OCI-LY7 (cell line): ENCODE measurements at regions not wholly inside any gene's neighbourhood (a gene's known extent, or its start where the extent isn't known, plus 50 kb on each side); places are given as distances from the start of the nearest gene placed in this dataset.

ENCODE experiments used
- BruUV-seq: library from RNA; stranded (reverse); fragments of 400-500 nt; replicated peaks from 2 replicates; lab custom pipeline; 2021; lab: Mats Ljungman, UMichigan
- CTCF ChIA-PET: fragments of 300-600 bp; sonication (Branson Sonifier 250); formaldehyde crosslinking; loops from one replicate; lab custom pipeline; 2022; ENCODE audit warnings: antibody characterized with exemption; ENCODE audit not compliant: unreplicated experiment; lab: Charles Lee
- POLR2A ChIA-PET: fragments of 300-600 bp; sonication (Branson Sonifier 250); formaldehyde crosslinking; loops from one replicate; lab custom pipeline; 2022; ENCODE audit warnings: antibody characterized with exemption; lab: Charles Lee
- DNase-seq: peaks from one replicate; pipeline ENCODE4 v3.0.0-alpha.2; 2015; ENCODE audit warnings: low spot score
- H2AFZ ChIP-seq: fragments of 200-600 bp; sonication (generic), shearing (Covaris generic); 2 replicates; pipeline ENCODE4 v1.6.1; 2014; ENCODE audit warnings: mild to moderate bottlenecking, antibody characterized with exemption, low read length, moderate library complexity
- H3K27ac ChIP-seq: fragments of 200-600 bp; sonication (generic); 2 replicates; pipeline ENCODE4 v1.5.1; 2014; ENCODE audit warnings: mixed run types, low read depth, mild to moderate bottlenecking, moderate library complexity, low read length, inconsistent platforms; ENCODE audit not compliant: poor library complexity, severe bottlenecking
- H3K36me3 ChIP-seq: fragments of 200-600 bp; sonication (generic); 2 replicates; pipeline ENCODE4 v1.6.1; 2014; ENCODE audit warnings: mild to moderate bottlenecking, antibody characterized with exemption, low read length, moderate library complexity, mixed read lengths; ENCODE audit not compliant: insufficient read depth
- H3K4me1 ChIP-seq: fragments of 200-600 bp; sonication (generic); 2 replicates; pipeline ENCODE4 v1.5.1; 2014; ENCODE audit warnings: mild to moderate bottlenecking, low read length; ENCODE audit not compliant: insufficient read depth, poor library complexity, severe bottlenecking
- H3K4me2 ChIP-seq: fragments of 200-600 bp; sonication (generic); 2 replicates; pipeline ENCODE4 v1.6.1; 2014; ENCODE audit warnings: mild to moderate bottlenecking, low read length
- H3K4me3 ChIP-seq: fragments of 200-600 bp; sonication (generic); 2 replicates; pipeline ENCODE4 v1.5.1; 2014; ENCODE audit warnings: mild to moderate bottlenecking, low read depth, low read length; ENCODE audit not compliant: poor library complexity, severe bottlenecking
- H3K79me2 ChIP-seq: fragments of 200-600 bp; sonication (generic); 2 replicates; pipeline ENCODE4 v1.6.1; 2016; ENCODE audit warnings: low read depth, mild to moderate bottlenecking, low read length, moderate library complexity, mixed read lengths; ENCODE audit not compliant: insufficient read depth
- H3K9me2 ChIP-seq: fragments of 200-600 bp; sonication (generic); 2 replicates; pipeline ENCODE4 v1.6.1; 2016; ENCODE audit warnings: mild to moderate bottlenecking, low read length, mixed read lengths; ENCODE audit not compliant: insufficient read depth
- H3K9me3 ChIP-seq: fragments of 200-600 bp; sonication (generic); 2 replicates; pipeline ENCODE4 v1.6.1; 2014; ENCODE audit warnings: mild to moderate bottlenecking, mixed run types, low read length, mixed read lengths
- H4K20me1 ChIP-seq: fragments of 200-600 bp; sonication (generic); 2 replicates; pipeline ENCODE4 v1.6.1; 2014; ENCODE audit warnings: mild to moderate bottlenecking, antibody characterized with exemption, low read length, moderate library complexity, mixed read lengths; ENCODE audit not compliant: insufficient read depth
- CTCF ChIP-seq: fragments of 200-600 bp; sonication (generic); conservative IDR thresholded peaks from 2 replicates; pipeline ENCODE4 v1.5.1; 2014; ENCODE audit warnings: mild to moderate bottlenecking, antibody characterized with exemption, low read length, moderate library complexity, mixed read lengths
- EZH2phosphoT487 ChIP-seq: fragments of 200-600 bp; sonication (generic); IDR thresholded peaks from 2 replicates; pipeline ENCODE4 v1.6.1; 2018; ENCODE audit warnings: low read depth, borderline replicate concordance, mild to moderate bottlenecking, mixed run types, antibody characterized with exemption, low read length, moderate library complexity, mixed read lengths
- intact Hi-C: fragments of 100-400 bp; cut with micrococcal nuclease; formaldehyde crosslinking; loops from one replicate; pipeline ENCODE4 v1.10.0; 2022; ENCODE audit not compliant: unreplicated experiment

- Histone ChIP-seq H3K4me3 (no peak overlapping the region), H3K9me3 (no peaks in the 10 kb centered on the region), H3K4me2 (no peak overlapping the region), H3K79me2 (no peaks in the 10 kb centered on the region), H3K4me1 (no peaks in the 10 kb centered on the region), H2AFZ (no peak overlapping the region), H3K27ac (no peak overlapping the region), H4K20me1 (no peaks in the 10 kb centered on the region), H3K36me3 (no peaks in the 10 kb centered on the region), H3K9me2 (no peaks in the 10 kb centered on the region)
- BruUV-seq: no TSS peak
- ChIA-PET CTCF (no interaction called here), POLR2A (interaction anchor here (0.6 kb wide), 1 partner anchor 1895 kb away, joined by 3 read pairs; no protein-coding TSS in a partner anchor)
- intact Hi-C loops: no loop called here
- TF ChIP-seq EZH2phosphoT487 (no peak), CTCF (no peak)
- no peak for DNase-seq
These were observed 1758.4 kb upstream of the AGA start for GRCh38 chr4:179200681-179201080.

- no peak for TF ChIP-seq CTCF
- TF ChIP-seq EZH2phosphoT487: no peak
- Histone ChIP-seq H3K4me1 (no peaks in the 10 kb centered on the region), H2AFZ (no peak overlapping the region), H3K9me3 (no peaks in the 10 kb centered on the region), H3K4me2 (no peak overlapping the region), H4K20me1 (no peaks in the 10 kb centered on the region), H3K79me2 (no peaks in the 10 kb centered on the region), H3K9me2 (no peaks in the 10 kb centered on the region), H3K4me3 (no peak overlapping the region), H3K27ac (no peak overlapping the region), H3K36me3 (no peaks in the 10 kb centered on the region)
- CTCF ChIA-PET: no interaction called here
- no TSS peak for BruUV-seq
- no peak for DNase-seq
- intact Hi-C loops: no loop called here
- POLR2A ChIA-PET: no interaction called here
These were observed 1783.4 kb upstream of the AGA start for GRCh38 chr4:179225594-179225993.

GRCh38 chr4:179248821-179249220 lies 1806.6 kb upstream of the AGA start:
- H3K79me2 ChIP-seq: no peaks in the 10 kb centered on the region
- intact Hi-C loops: no loop called here
- H3K4me2 ChIP-seq: no peak overlapping the region
- TF ChIP-seq EZH2phosphoT487 (no peak), CTCF (no peak)
- no peaks in the 10 kb centered on the region for H4K20me1 ChIP-seq
- ChIA-PET POLR2A (interaction anchor here (1.3 kb wide), 1 partner anchor 11 kb away, joined by 3 read pairs; no protein-coding TSS in a partner anchor), CTCF (no interaction called here)
- H3K4me1 ChIP-seq: no peaks in the 10 kb centered on the region
- H3K4me3 ChIP-seq: no peak overlapping the region
- BruUV-seq: no TSS peak
- no peak overlapping the region for H3K27ac ChIP-seq
- no peak overlapping the region for H2AFZ ChIP-seq
- no peaks in the 10 kb centered on the region for H3K9me3 ChIP-seq
- DNase-seq: no peak
- H3K36me3 ChIP-seq: no peaks in the 10 kb centered on the region
- no peaks in the 10 kb centered on the region for H3K9me2 ChIP-seq
